Ovary (tissue), 3 donors: ENCODE measurements at regions not wholly inside any gene's neighbourhood (a gene's known extent, or its start where the extent isn't known, plus 50 kb on each side); places are given as distances from the start of the nearest gene placed in this dataset.

Experiments used
- CTCF ChIP-seq, 3 donors: fragments of 450-650 bp in 2 of 3; fragments of 200-600 bp in 1 of 3; IDR thresholded peaks; one replicate each; pipeline versions ENCODE4 v1.5.1 to v1.8.0; 2016 to 2022; ENCODE audit warnings: antibody characterized with exemption in 3 of 3, mild to moderate bottlenecking in 1 of 3
- EP300 ChIP-seq: sonication (generic); formaldehyde crosslinking; IDR thresholded peaks from one replicate; pipeline ENCODE4 v1.6.1; 2017; ENCODE audit warnings: antibody characterized with exemption
- POLR2A ChIP-seq: fragments of 450-650 bp; IDR thresholded peaks from one replicate; pipeline ENCODE4 v1.6.1; 2017; ENCODE audit warnings: antibody characterized with exemption, mild to moderate bottlenecking, moderate library complexity
- donor health status: DM: no; HTN: no; CAD: no.

GRCh38 chr7:119256001-119256400, 1017.0 kb upstream of the KCND2 start:
- TF ChIP-seq POLR2A (no peak), CTCF (IDR thresholded peaks at IDR 0.05) (no peak), EP300 (no peak)
